Osteoblast (primary cell): ENCODE measurements at regions not wholly inside any gene's neighbourhood (a gene's known extent, or its start where the extent isn't known, plus 50 kb on each side); places are given as distances from the start of the nearest gene placed in this dataset.

Source experiments
- DNase-seq: peaks from one replicate; pipeline ENCODE4 v3.0.0; 2011; ENCODE audit warnings: low spot score, mixed read lengths; ENCODE audit not compliant: insufficient read length; ENCODE audit errors: missing footprints
- H2AFZ ChIP-seq: 2 replicates; pipeline ENCODE4 v1.6.0; 2011; ENCODE audit warnings: mild to moderate bottlenecking, low read length
- H3K27ac ChIP-seq: 2 replicates; pipeline ENCODE4 v1.5.1; 2011; ENCODE audit warnings: mild to moderate bottlenecking, low read depth, low read length, moderate library complexity
- H3K27me3 ChIP-seq: 2 replicates; pipeline ENCODE4 v1.6.0; 2012; ENCODE audit warnings: mild to moderate bottlenecking, control low read depth, inconsistent platforms, low read length, moderate library complexity; ENCODE audit not compliant: insufficient read depth
- H3K36me3 ChIP-seq: 2 replicates; pipeline ENCODE4 v1.5.1; 2011; ENCODE audit warnings: mild to moderate bottlenecking, low read length, control low read depth, moderate library complexity; ENCODE audit not compliant: insufficient read depth
- H3K4me1 ChIP-seq: 2 replicates; pipeline ENCODE4 v1.5.1; 2011; ENCODE audit warnings: mild to moderate bottlenecking, low read length, control low read depth, moderate library complexity; ENCODE audit not compliant: insufficient read depth
- H3K4me2 ChIP-seq: 2 replicates; pipeline ENCODE4 v1.6.0; 2011; ENCODE audit warnings: mild to moderate bottlenecking, low read length; ENCODE audit not compliant: insufficient read depth
- H3K4me3 ChIP-seq: fragments of 200-600 bp; sonication (generic); 3 replicates; pipeline ENCODE4 v1.5.1; 2012; ENCODE audit warnings: mild to moderate bottlenecking, low read length, inconsistent platforms; ENCODE audit not compliant: insufficient read depth
- H3K79me2 ChIP-seq: 2 replicates; pipeline ENCODE4 v1.6.0; 2012; ENCODE audit warnings: mild to moderate bottlenecking, low read length, control low read depth, inconsistent platforms; ENCODE audit not compliant: insufficient read depth
- H3K9me3 ChIP-seq: 2 replicates; pipeline ENCODE4 v1.5.1; 2011; ENCODE audit warnings: low read depth, low read length, control low read depth
- H4K20me1 ChIP-seq: 2 replicates; pipeline ENCODE4 v1.6.0; 2012; ENCODE audit warnings: mild to moderate bottlenecking, low read length, control low read depth; ENCODE audit not compliant: insufficient read depth
- TF ChIP-seq, protein P1 (sequence below): IDR thresholded peaks from 2 replicates; pipeline ENCODE4 v1.5.1; 2011; ENCODE audit warnings: mild to moderate bottlenecking, low read depth, low read length, moderate library complexity; ENCODE audit errors: extremely low read depth

DNA sequence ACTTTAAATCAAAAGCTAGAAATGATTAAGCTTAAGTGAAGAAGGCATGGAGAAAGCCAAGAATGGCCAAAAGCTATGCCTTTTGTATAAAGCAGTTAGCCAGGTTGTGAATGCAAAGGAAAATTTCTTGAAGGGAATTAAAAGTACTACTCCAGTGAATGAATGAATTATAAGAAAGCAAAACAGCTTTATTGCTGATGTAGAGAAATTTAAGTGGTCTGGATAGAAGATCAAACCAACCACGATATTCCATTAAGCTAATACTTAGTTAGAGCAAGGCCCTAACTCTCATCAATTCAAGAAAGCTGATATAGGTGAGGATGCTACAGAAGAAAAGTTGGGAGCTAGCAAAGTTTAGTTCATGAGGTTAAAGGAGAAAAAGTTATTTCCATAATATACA lies 988.5 kb upstream of the ADGRB3 start:
- no peak overlapping the region for H2AFZ ChIP-seq
- no peak overlapping the region for H3K4me2 ChIP-seq
- H3K79me2 ChIP-seq = no peaks in the 10 kb centered on the region
- H3K4me3 ChIP-seq = no peak overlapping the region
- no peaks in the 10 kb centered on the region for H3K9me3 ChIP-seq
- H3K27ac ChIP-seq = no peak overlapping the region
- TF ChIP-seq, protein P1, sequence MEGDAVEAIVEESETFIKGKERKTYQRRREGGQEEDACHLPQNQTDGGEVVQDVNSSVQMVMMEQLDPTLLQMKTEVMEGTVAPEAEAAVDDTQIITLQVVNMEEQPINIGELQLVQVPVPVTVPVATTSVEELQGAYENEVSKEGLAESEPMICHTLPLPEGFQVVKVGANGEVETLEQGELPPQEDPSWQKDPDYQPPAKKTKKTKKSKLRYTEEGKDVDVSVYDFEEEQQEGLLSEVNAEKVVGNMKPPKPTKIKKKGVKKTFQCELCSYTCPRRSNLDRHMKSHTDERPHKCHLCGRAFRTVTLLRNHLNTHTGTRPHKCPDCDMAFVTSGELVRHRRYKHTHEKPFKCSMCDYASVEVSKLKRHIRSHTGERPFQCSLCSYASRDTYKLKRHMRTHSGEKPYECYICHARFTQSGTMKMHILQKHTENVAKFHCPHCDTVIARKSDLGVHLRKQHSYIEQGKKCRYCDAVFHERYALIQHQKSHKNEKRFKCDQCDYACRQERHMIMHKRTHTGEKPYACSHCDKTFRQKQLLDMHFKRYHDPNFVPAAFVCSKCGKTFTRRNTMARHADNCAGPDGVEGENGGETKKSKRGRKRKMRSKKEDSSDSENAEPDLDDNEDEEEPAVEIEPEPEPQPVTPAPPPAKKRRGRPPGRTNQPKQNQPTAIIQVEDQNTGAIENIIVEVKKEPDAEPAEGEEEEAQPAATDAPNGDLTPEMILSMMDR = no peak
- no peak for DNase-seq
- H3K27me3 ChIP-seq = no peaks in the 10 kb centered on the region
- no peaks in the 10 kb centered on the region for H3K4me1 ChIP-seq
- no peaks in the 10 kb centered on the region for H4K20me1 ChIP-seq
- H3K36me3 ChIP-seq = no peaks in the 10 kb centered on the region

- Histone ChIP-seq H3K4me1 (no peaks in the 10 kb centered on the region), H3K79me2 (no peaks in the 10 kb centered on the region), H3K27me3 (no peaks in the 10 kb centered on the region), H3K27ac (no peak overlapping the region), H3K4me3 (no peak overlapping the region), H2AFZ (no peak overlapping the region), H3K4me2 (no peak overlapping the region), H4K20me1 (no peaks in the 10 kb centered on the region), H3K36me3 (no peaks in the 10 kb centered on the region), H3K9me3 (no peaks in the 10 kb centered on the region)
- no peak for DNase-seq
- TF ChIP-seq, protein P1 = no peak
Observed at GRCh38 chr6:67643281-67643680, 991.8 kb upstream of the ADGRB3 start.

GRCh38 chr6:67642582-67642981 lies 992.5 kb upstream of the ADGRB3 start:
- Histone ChIP-seq H4K20me1 (no peaks in the 10 kb centered on the region), H3K4me3 (no peak overlapping the region), H3K27ac (no peak overlapping the region), H3K79me2 (no peaks in the 10 kb centered on the region), H2AFZ (no peak overlapping the region), H3K9me3 (no peaks in the 10 kb centered on the region), H3K36me3 (no peaks in the 10 kb centered on the region), H3K4me1 (no peaks in the 10 kb centered on the region), H3K4me2 (no peak overlapping the region), H3K27me3 (no peaks in the 10 kb centered on the region)
- TF ChIP-seq, protein P1 = no peak
- no peak for DNase-seq

GRCh38 chr6:67640484-67640883 lies 994.6 kb upstream of the ADGRB3 start:
- H3K4me2 ChIP-seq = no peak overlapping the region
- no peaks in the 10 kb centered on the region for H3K36me3 ChIP-seq
- H2AFZ ChIP-seq = no peak overlapping the region
- DNase-seq = no peak
- H3K4me1 ChIP-seq = no peaks in the 10 kb centered on the region
- H3K27me3 ChIP-seq = no peaks in the 10 kb centered on the region
- H3K27ac ChIP-seq = no peak overlapping the region
- no peaks in the 10 kb centered on the region for H3K79me2 ChIP-seq
- H3K9me3 ChIP-seq = no peaks in the 10 kb centered on the region
- H4K20me1 ChIP-seq = no peaks in the 10 kb centered on the region
- no peak overlapping the region for H3K4me3 ChIP-seq
- TF ChIP-seq, protein P1 = no peak
